ENCODE measurements at regions not wholly inside any gene's neighbourhood (a gene's known extent, or its start where the extent isn't known, plus 50 kb on each side); places are given as distances from the start of the nearest gene placed in this dataset.

GRCh38 chr7:113404245-113404644, 285.9 kb upstream of the SMIM30 start:
- TF ChIP-seq CTCF (IDR thresholded peaks at IDR 0.05; ENCODE audit: borderline replicate concordance, extremely low read depth, low read length, poor library complexity, severe bottlenecking) (peak; percentile 45), EZH2 (IDR thresholded peaks at IDR 0.05; ENCODE audit: borderline replicate concordance, low read depth, low read length, severe bottlenecking) (no peak)

All from DND-41 (cell line).